WTC11 (cell line): ENCODE measurements at regions not wholly inside any gene's neighbourhood (a gene's known extent, or its start where the extent isn't known, plus 50 kb on each side); places are given as distances from the start of the nearest gene placed in this dataset.

Experiments used
- ATAC-seq: fragments of 200-7000 bp; cut with Tn5 transposase; 2 replicates; pipeline ENCODE4 v1.10.0; 2021; ENCODE audit warnings: mild to moderate bottlenecking, moderate library complexity
- CTCF ChIA-PET: fragments of 300-600 bp; sonication (Branson Sonifier 250); formaldehyde crosslinking; loops from one replicate; lab custom pipeline; 2021; ENCODE audit warnings: antibody characterized with exemption; lab: Charles Lee
- POLR2A ChIA-PET: fragments of 350-600 bp; sonication (Branson Sonifier 250); formaldehyde crosslinking; loops from one replicate; lab custom pipeline; 2021; ENCODE audit warnings: antibody characterized with exemption; lab: Charles Lee
- DNase-seq: peaks from one replicate; pipeline ENCODE4 v3.0.0; 2021; ENCODE audit warnings: low spot score
- H3K27ac Mint-ChIP-seq: 2 replicates; pipeline ENCODE4 v1.8.0; 2021; ENCODE audit warnings: mixed read lengths
- H3K27me3 Mint-ChIP-seq: 2 replicates; pipeline ENCODE4 v1.8.0; 2021; ENCODE audit warnings: low read depth, mild to moderate bottlenecking, moderate library complexity, mixed read lengths
- H3K36me3 Mint-ChIP-seq: 2 replicates; pipeline ENCODE4 v1.8.0; 2021; ENCODE audit warnings: mixed read lengths
- H3K4me1 Mint-ChIP-seq: 2 replicates; pipeline ENCODE4 v1.8.0; 2022; ENCODE audit warnings: mixed read lengths
- H3K4me3 Mint-ChIP-seq: 2 replicates; pipeline ENCODE4 v1.8.0; 2021; ENCODE audit warnings: mild to moderate bottlenecking, moderate library complexity, mixed read lengths
- H3K9me3 Mint-ChIP-seq: 2 replicates; pipeline ENCODE4 v1.8.0; 2021; ENCODE audit warnings: mixed read lengths
- AFF4 ChIP-seq: sonication (generic); formaldehyde crosslinking; IDR thresholded peaks from 2 replicates; pipeline ENCODE4 v1.8.1; 2023; ENCODE audit warnings: mild to moderate bottlenecking, missing genetic modification reagents, borderline replicate concordance
- ATF1 ChIP-seq: sonication (generic); formaldehyde crosslinking; IDR thresholded peaks from 2 replicates; pipeline ENCODE4 v1.8.1; 2023; ENCODE audit warnings: mild to moderate bottlenecking, moderate library complexity, missing genetic modification reagents
- ESRRA ChIP-seq: sonication (generic); formaldehyde crosslinking; IDR thresholded peaks from 2 replicates; pipeline ENCODE4 v1.8.1; 2022; ENCODE audit warnings: mild to moderate bottlenecking, missing genetic modification reagents, borderline replicate concordance
- FOXP1 ChIP-seq: sonication (generic); formaldehyde crosslinking; IDR thresholded peaks from 2 replicates; pipeline ENCODE4 v1.8.0; 2022; ENCODE audit warnings: missing genetic modification reagents, mild to moderate bottlenecking, moderate library complexity, borderline replicate concordance
- IRF1 ChIP-seq: sonication (generic); formaldehyde crosslinking; IDR thresholded peaks from 2 replicates; pipeline ENCODE4 v1.8.0; 2023; ENCODE audit warnings: missing genetic modification reagents
- IRF2 ChIP-seq: sonication (generic); formaldehyde crosslinking; IDR thresholded peaks from 2 replicates; pipeline ENCODE4 v1.8.0; 2022; ENCODE audit warnings: low read depth, missing genetic modification reagents, borderline replicate concordance
- MYBL2 ChIP-seq: sonication (generic); formaldehyde crosslinking; IDR thresholded peaks from 2 replicates; pipeline ENCODE4 v1.8.1; 2023; ENCODE audit warnings: mild to moderate bottlenecking, moderate library complexity, missing genetic modification reagents
- STAT6 ChIP-seq: sonication (generic); formaldehyde crosslinking; conservative IDR thresholded peaks from 2 replicates; pipeline ENCODE4 v1.8.1; 2023; ENCODE audit warnings: mild to moderate bottlenecking, low read depth, missing genetic modification reagents, moderate library complexity
- TCF7 ChIP-seq: sonication (generic); formaldehyde crosslinking; IDR thresholded peaks from 2 replicates; pipeline ENCODE4 v1.8.0; 2022; ENCODE audit warnings: mild to moderate bottlenecking, low read depth, missing genetic modification reagents, moderate library complexity
- USF2 ChIP-seq: sonication (generic); formaldehyde crosslinking; IDR thresholded peaks from 2 replicates; pipeline ENCODE4 v1.8.1; 2023; ENCODE audit warnings: mild to moderate bottlenecking, missing genetic modification reagents, moderate library complexity
- ZBTB21 ChIP-seq: sonication (generic); formaldehyde crosslinking; IDR thresholded peaks from 2 replicates; pipeline ENCODE4 v1.8.1; 2023; ENCODE audit warnings: mild to moderate bottlenecking, missing genetic modification reagents, borderline replicate concordance
- ZBTB43 ChIP-seq: sonication (generic); formaldehyde crosslinking; IDR thresholded peaks from 2 replicates; pipeline ENCODE4 v1.8.1; 2023; ENCODE audit warnings: mild to moderate bottlenecking, missing genetic modification reagents
- ZNF121 ChIP-seq: sonication (generic); formaldehyde crosslinking; IDR thresholded peaks from 2 replicates; pipeline ENCODE4 v1.8.0; 2023; ENCODE audit warnings: missing genetic modification reagents
- ZNF138 ChIP-seq: sonication (generic); formaldehyde crosslinking; conservative IDR thresholded peaks from 2 replicates; pipeline ENCODE4 v1.8.1; 2022; ENCODE audit warnings: mild to moderate bottlenecking, moderate library complexity, missing genetic modification reagents
- ZNF423 ChIP-seq: fragments of 250-450 bp; sonication (Bioruptor Pico); IDR thresholded peaks from 2 replicates; pipeline ENCODE4 v2.1.2; 2022; ENCODE audit warnings: mild to moderate bottlenecking, moderate library complexity
- ZNF671 ChIP-seq: fragments of 250-450 bp; sonication (Bioruptor Pico); IDR thresholded peaks from 2 replicates; pipeline ENCODE4 v1.8.0; 2021; ENCODE audit warnings: mild to moderate bottlenecking

GRCh38 chr12:30026621-30027234, 243.0 kb upstream of the TMTC1 start:
- H3K36me3 Mint-ChIP-seq: peaks cover 31% of the 10 kb centered on the region
- H3K27me3 Mint-ChIP-seq: no peaks in the 10 kb centered on the region
- no peak overlapping the region for H3K27ac Mint-ChIP-seq
- no peak for TF ChIP-seq AFF4 (CRISPR knock-in tag)
- no peak for TF ChIP-seq ZBTB43 (CRISPR knock-in tag)
- no peak for TF ChIP-seq MYBL2 (CRISPR knock-in tag)
- TF ChIP-seq ATF1: no peak
- ChIA-PET CTCF (no interaction called here), POLR2A (interaction anchor here (0.6 kb wide), 1 partner anchor 207 kb away, joined by 7 read pairs; no protein-coding TSS in a partner anchor)
- peaks cover 45% of the 10 kb centered on the region for H3K9me3 Mint-ChIP-seq
- peaks cover 6% of the 10 kb centered on the region for H3K4me1 Mint-ChIP-seq
- no peak overlapping the region for H3K4me3 Mint-ChIP-seq
- ATAC-seq (no peak), DNase-seq (no peak)

- no peak overlapping the region for H3K4me3 Mint-ChIP-seq
- CTCF ChIA-PET: no interaction called here
- H3K27ac Mint-ChIP-seq: no peak overlapping the region; the same call in 1 of the 2 replicates
Observed at GRCh38 chr12:30025317-30025716, 241.6 kb upstream of the TMTC1 start.

GRCh38 chr12:30023186-30023585, 239.4 kb upstream of the TMTC1 start:
- CTCF ChIA-PET: no interaction called here
- POLR2A ChIA-PET: no interaction called here
- no peak for ATAC-seq

More at GRCh38 chr12:30025317-30025716, 241.6 kb upstream of the TMTC1 start:
- Mint-ChIP-seq H3K36me3 (peaks cover 31% of the 10 kb centered on the region), H3K27me3 (no peaks in the 10 kb centered on the region), H3K9me3 (peaks cover 46% of the 10 kb centered on the region), H3K4me1 (peaks cover 6% of the 10 kb centered on the region)
- ATAC-seq: no peak
- POLR2A ChIA-PET: no interaction called here
- no peak for DNase-seq
- TF ChIP-seq STAT6 (CRISPR knock-in tag): no peak
- no peak for TF ChIP-seq ZNF423 (CRISPR knock-in tag)
- no peak for TF ChIP-seq ZNF138 (CRISPR knock-in tag)
- no peak for TF ChIP-seq IRF1 (CRISPR knock-in tag)
- no peak for TF ChIP-seq ZNF121
- TF ChIP-seq ZNF671 (CRISPR knock-in tag): no peak

More at GRCh38 chr12:30023186-30023585, 239.4 kb upstream of the TMTC1 start:
- no peak for DNase-seq
- no peak for TF ChIP-seq FOXP1 (CRISPR knock-in tag)
- no peak for TF ChIP-seq TCF7 (CRISPR knock-in tag)
- no peak for TF ChIP-seq USF2 (CRISPR knock-in tag)
- TF ChIP-seq ESRRA (CRISPR knock-in tag): no peak
- TF ChIP-seq ZBTB21 (CRISPR knock-in tag): no peak
- TF ChIP-seq IRF2: no peak
- TF ChIP-seq, all 79 proteins: peak for 0
- no peak overlapping the region for H3K27ac Mint-ChIP-seq
- peaks cover 50% of the 10 kb centered on the region for H3K9me3 Mint-ChIP-seq
- H3K4me1 Mint-ChIP-seq: peaks cover 6% of the 10 kb centered on the region
- H3K4me3 Mint-ChIP-seq: no peak overlapping the region
- H3K27me3 Mint-ChIP-seq: no peaks in the 10 kb centered on the region
- peaks cover 31% of the 10 kb centered on the region for H3K36me3 Mint-ChIP-seq
